ENCODE measurements at regions not wholly inside any gene's neighbourhood (a gene's known extent, or its start where the extent isn't known, plus 50 kb on each side); places are given as distances from the start of the nearest gene placed in this dataset.

DNA sequence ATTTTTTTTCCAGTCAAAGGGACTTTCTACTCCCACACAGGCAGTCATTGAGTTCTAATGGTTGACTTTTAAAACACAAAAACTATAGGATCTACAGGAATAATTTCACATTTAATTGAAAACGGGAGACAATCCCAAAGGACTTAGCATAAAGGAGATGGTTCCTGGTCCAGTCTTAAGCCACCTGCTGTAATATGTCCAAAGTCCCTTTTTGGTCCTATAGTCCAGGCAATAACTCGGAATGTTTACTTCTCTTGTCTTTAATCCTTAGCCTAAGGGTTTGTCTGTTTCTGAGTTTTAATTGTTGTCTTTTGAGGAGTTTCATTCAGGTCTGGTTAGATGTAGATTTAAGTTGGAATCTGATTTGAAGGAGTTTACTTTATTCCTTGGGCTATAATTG is 184.9 kb downstream of the BAMBI start:
- Mint-ChIP-seq H3K4me3 (no peak overlapping the region), H3K4me1 (no peaks in the 10 kb centered on the region)

DNA sequence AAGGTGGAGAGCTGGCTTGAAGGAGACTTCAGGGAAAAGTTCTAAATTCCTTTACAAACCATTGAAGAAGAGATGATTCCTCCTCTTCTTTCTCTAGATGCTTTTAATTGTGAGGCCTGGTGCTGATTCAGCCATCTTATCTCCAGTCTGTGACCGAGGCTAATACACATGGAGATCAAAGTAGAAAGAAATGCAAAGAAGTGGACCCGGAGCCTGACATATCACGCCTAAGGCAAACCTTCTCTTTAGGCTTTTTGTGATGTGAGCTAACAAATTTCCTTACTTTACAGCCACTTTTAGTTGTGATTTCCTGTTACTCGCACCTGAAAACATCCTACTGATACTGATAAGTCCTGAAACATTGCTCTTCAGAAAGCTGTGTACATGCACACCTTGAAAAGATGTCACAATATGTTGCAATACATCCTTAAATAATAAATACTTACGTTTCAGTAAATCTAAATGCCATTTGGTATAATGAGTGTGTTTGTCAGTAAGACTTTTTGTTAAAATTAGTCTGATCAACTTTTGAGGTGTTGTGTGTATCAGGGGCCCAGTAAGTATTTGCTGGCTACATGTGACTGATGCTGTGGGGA is 192.4 kb downstream of the BAMBI start:
- H2AFZ ChIP-seq (ENCODE audit: insufficient read depth, low read depth, low read length, poor library complexity, severe bottlenecking), result no peak overlapping the region
- TF ChIP-seq, protein P1, sequence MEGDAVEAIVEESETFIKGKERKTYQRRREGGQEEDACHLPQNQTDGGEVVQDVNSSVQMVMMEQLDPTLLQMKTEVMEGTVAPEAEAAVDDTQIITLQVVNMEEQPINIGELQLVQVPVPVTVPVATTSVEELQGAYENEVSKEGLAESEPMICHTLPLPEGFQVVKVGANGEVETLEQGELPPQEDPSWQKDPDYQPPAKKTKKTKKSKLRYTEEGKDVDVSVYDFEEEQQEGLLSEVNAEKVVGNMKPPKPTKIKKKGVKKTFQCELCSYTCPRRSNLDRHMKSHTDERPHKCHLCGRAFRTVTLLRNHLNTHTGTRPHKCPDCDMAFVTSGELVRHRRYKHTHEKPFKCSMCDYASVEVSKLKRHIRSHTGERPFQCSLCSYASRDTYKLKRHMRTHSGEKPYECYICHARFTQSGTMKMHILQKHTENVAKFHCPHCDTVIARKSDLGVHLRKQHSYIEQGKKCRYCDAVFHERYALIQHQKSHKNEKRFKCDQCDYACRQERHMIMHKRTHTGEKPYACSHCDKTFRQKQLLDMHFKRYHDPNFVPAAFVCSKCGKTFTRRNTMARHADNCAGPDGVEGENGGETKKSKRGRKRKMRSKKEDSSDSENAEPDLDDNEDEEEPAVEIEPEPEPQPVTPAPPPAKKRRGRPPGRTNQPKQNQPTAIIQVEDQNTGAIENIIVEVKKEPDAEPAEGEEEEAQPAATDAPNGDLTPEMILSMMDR (IDR thresholded peaks at IDR 0.05), result no peak
- Mint-ChIP-seq H3K27ac (no peak overlapping the region), H3K27me3 (ENCODE audit: low read depth in 3 of 3) (peaks cover 0 to 4% (median 3%) of the 10 kb centered on the region in 3 donors), H3K9me3 (peaks cover 0 to 2% (median 0%) of the 10 kb centered on the region in 7 donors), H3K36me3 (no peaks in the 10 kb centered on the region), H3K4me3 (no peak overlapping the region), H3K4me1 (peaks cover 3% of the 10 kb centered on the region)
- no peak overlapping the region for H3K4me2 ChIP-seq (replicated peaks; ENCODE audit: extremely low read depth, low read length, poor library complexity, severe bottlenecking)
- H3K79me2 ChIP-seq (ENCODE audit: insufficient read depth, low read length), result no peaks in the 10 kb centered on the region
- no peak overlapping the region for H3K27ac ChIP-seq (ENCODE audit: low read depth in 1 of 2, low read length in 2 of 2)
- H3K9ac ChIP-seq (ENCODE audit: insufficient read depth, low read length, poor library complexity, severe bottlenecking), result no peak overlapping the region
- no peaks in the 10 kb centered on the region for H3K9me3 ChIP-seq (replicated peaks in 1 of 2; ENCODE audit: control insufficient read depth in 1 of 2, insufficient read depth in 1 of 2, low read length in 2 of 2)
- intact Hi-C loops (cut with micrococcal nuclease), result no loop called here
- no peak for DNase-seq
- no peaks in the 10 kb centered on the region for H3K27me3 ChIP-seq (ENCODE audit: control insufficient read depth in 2 of 2, insufficient read depth in 2 of 2, low read length in 2 of 2)
- no peaks in the 10 kb centered on the region for H4K20me1 ChIP-seq (ENCODE audit: insufficient read depth, low read length)
- 100% methylated on average over 1 of the region's 5 CpGs for WGBS (ENCODE audit: insufficient coverage)
- no peaks in the 10 kb centered on the region for H3K36me3 ChIP-seq (replicated peaks in 1 of 2; ENCODE audit: control insufficient read depth in 1 of 2, insufficient read depth in 2 of 2, low read length in 2 of 2)
- no peak overlapping the region for H3K4me3 ChIP-seq (replicated peaks in 1 of 3; ENCODE audit: low read depth in 2 of 3, low read length in 3 of 3)
- H3K4me1 ChIP-seq (ENCODE audit: control insufficient read depth in 1 of 2, insufficient read depth in 2 of 2, low read length in 2 of 2), result no peaks in the 10 kb centered on the region

More for the DNA sequence above, 184.9 kb downstream of the BAMBI start:
- Histone ChIP-seq H3K36me3 (replicated peaks in 1 of 2; ENCODE audit: control insufficient read depth in 1 of 2, insufficient read depth in 2 of 2, low read length in 2 of 2) (no peaks in the 10 kb centered on the region), H3K9me3 (replicated peaks in 1 of 2; ENCODE audit: control insufficient read depth in 1 of 2, insufficient read depth in 1 of 2, low read length in 2 of 2) (peaks cover 0 to 1% of the 10 kb centered on the region in 2 donors), H2AFZ (ENCODE audit: insufficient read depth, low read depth, low read length, poor library complexity, severe bottlenecking) (no peak overlapping the region), H3K9ac (ENCODE audit: insufficient read depth, low read length, poor library complexity, severe bottlenecking) (no peak overlapping the region), H3K4me1 (ENCODE audit: control insufficient read depth in 1 of 2, insufficient read depth in 2 of 2, low read length in 2 of 2) (no peaks in the 10 kb centered on the region), H3K27ac (ENCODE audit: low read depth in 1 of 2, low read length in 2 of 2) (no peak overlapping the region), H3K27me3 (ENCODE audit: control insufficient read depth in 2 of 2, insufficient read depth in 2 of 2, low read length in 2 of 2) (no peaks in the 10 kb centered on the region), H3K4me2 (replicated peaks; ENCODE audit: extremely low read depth, low read length, poor library complexity, severe bottlenecking) (no peak overlapping the region), H3K4me3 (replicated peaks in 1 of 3; ENCODE audit: low read depth in 2 of 3, low read length in 3 of 3) (no peak overlapping the region), H3K79me2 (ENCODE audit: insufficient read depth, low read length) (no peaks in the 10 kb centered on the region), H4K20me1 (ENCODE audit: insufficient read depth, low read length) (no peaks in the 10 kb centered on the region)
- Mint-ChIP-seq H3K9me3 (peaks cover 3 to 14% (median 7%) of the 10 kb centered on the region in 7 donors), H3K36me3 (no peaks in the 10 kb centered on the region), H3K27ac (no peak overlapping the region), H3K27me3 (ENCODE audit: low read depth in 3 of 3) (peaks cover 0 to 5% (median 2%) of the 10 kb centered on the region in 3 donors)
- TF ChIP-seq, protein P1 (IDR thresholded peaks at IDR 0.05), result no peak
- DNase-seq, result no peak
- intact Hi-C loops (cut with micrococcal nuclease), result no loop called here
- no CpG with 5 or more reads among the region's 2 CpGs for WGBS (ENCODE audit: insufficient coverage)
